PFSK-1 (cell line): ENCODE measurements at regions not wholly inside any gene's neighbourhood (a gene's known extent, or its start where the extent isn't known, plus 50 kb on each side); places are given as distances from the start of the nearest gene placed in this dataset.

Source experiments
- FOXP2 ChIP-seq: optimal IDR thresholded peaks from 2 replicates; pipeline ENCODE3; 2011; ENCODE audit warnings: borderline replicate concordance, control low read depth, inconsistent platforms; ENCODE audit not compliant: insufficient read depth; ENCODE audit errors: extremely low read length, extremely low read depth
- POLR2AphosphoS5 ChIP-seq: IDR thresholded peaks from 2 replicates; pipeline ENCODE4 v1.6.1; 2012; ENCODE audit warnings: low read depth, mild to moderate bottlenecking, control low read depth, low read length, moderate library complexity
- REST ChIP-seq, 2 experiments: IDR thresholded peaks; 2 replicates each; pipeline versions ENCODE4 v1.6.1 to v1.8.0; 2011 to 2012; ENCODE audit warnings: low read depth in 2 of 2, low read length in 2 of 2, control low read depth in 1 of 2, inconsistent platforms in 1 of 2, mild to moderate bottlenecking in 1 of 2, moderate library complexity in 1 of 2; ENCODE audit not compliant: insufficient read depth in 1 of 2
- SIN3A ChIP-seq: IDR thresholded peaks from 2 replicates; pipeline ENCODE4 v1.6.1; 2012; ENCODE audit warnings: mild to moderate bottlenecking, low read length, moderate library complexity, borderline replicate concordance; ENCODE audit not compliant: insufficient read depth
- TAF1 ChIP-seq: IDR thresholded peaks from 2 replicates; pipeline ENCODE4 v1.6.1; 2012; ENCODE audit warnings: low read length, control low read depth, borderline replicate concordance; ENCODE audit not compliant: insufficient read depth

GRCh38 chr5:118548761-118549720 lies 439.3 kb downstream of the DTWD2 start:
- TF ChIP-seq FOXP2 (no peak), TAF1 (no peak), REST (IDR thresholded peaks at IDR 0.05; ENCODE audit: insufficient read depth in 1 of 2, low read depth in 2 of 2, low read length in 2 of 2) (no peak), SIN3A (no peak), POLR2AphosphoS5 (no peak)

GRCh38 chr5:118545470-118545869 lies 442.9 kb downstream of the DTWD2 start:
- TF ChIP-seq TAF1 (no peak), POLR2AphosphoS5 (no peak), FOXP2 (no peak), SIN3A (no peak), REST (IDR thresholded peaks at IDR 0.05; ENCODE audit: insufficient read depth in 1 of 2, low read depth in 2 of 2, low read length in 2 of 2) (no peak)

DNA sequence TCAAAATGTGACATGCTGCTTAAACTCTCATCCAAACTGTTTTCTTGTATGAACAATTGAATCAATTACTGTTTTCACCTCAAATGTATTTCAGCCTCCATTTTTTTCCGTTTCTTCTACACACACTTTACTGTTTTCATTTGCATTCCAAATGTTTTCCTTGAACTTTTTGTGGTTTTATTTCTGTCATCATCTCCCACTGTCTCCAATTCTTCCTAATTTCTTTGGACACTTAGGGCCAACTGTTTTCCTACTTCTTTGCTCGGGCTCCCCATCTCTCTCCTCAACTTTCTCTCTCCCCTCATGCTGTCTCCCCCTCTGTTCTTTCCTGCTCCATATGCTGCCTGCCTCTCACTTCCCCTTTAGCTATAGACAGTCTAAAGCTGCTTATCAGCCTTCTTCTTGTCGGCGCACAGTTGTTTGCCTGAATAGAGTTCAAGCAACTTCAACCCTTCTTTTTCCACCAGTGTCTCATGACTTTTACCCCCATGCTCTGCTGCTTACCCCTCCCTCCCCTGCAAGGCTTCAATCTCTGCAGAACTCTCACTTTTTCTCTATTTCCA lies 443.4 kb downstream of the DTWD2 start:
- no peak for TF ChIP-seq SIN3A

DNA sequence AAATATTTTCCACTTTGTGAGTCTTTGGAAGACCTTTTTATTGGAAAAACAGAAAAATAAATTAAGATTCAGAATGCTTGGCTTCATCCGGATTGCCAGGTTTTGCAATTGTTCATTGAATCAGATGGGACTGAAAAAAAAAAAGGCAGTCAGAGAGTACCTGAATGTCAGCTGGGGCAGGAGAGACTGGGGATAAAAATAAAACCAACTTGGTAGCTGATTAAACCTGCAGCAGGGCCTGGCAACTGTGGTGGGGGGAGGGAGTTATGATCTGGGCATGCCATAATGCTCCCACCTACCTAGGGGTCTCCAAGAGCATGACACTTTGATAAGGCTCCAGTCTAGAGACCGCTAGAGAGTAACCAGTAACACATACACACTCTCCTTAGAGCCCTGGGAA lies 454.4 kb downstream of the DTWD2 start:
- no peak for TF ChIP-seq SIN3A
- TF ChIP-seq TAF1, result no peak
- no peak for TF ChIP-seq FOXP2
- TF ChIP-seq REST (IDR thresholded peaks at IDR 0.05; ENCODE audit: insufficient read depth in 1 of 2, low read depth in 2 of 2, low read length in 2 of 2), result no peak
- no peak for TF ChIP-seq POLR2AphosphoS5

- TF ChIP-seq TAF1 (no peak), SIN3A (no peak), POLR2AphosphoS5 (no peak), REST (IDR thresholded peaks at IDR 0.05; ENCODE audit: insufficient read depth in 1 of 2, low read depth in 2 of 2, low read length in 2 of 2) (no peak), FOXP2 (no peak)
Measured at GRCh38 chr5:118533156-118533555, 455.2 kb downstream of the DTWD2 start.
